ENCODE measurements at regions not wholly inside any gene's neighbourhood (a gene's known extent, or its start where the extent isn't known, plus 50 kb on each side); places are given as distances from the start of the nearest gene placed in this dataset.

GRCh38 chr7:84638339-84638697 lies 443.7 kb upstream of the SEMA3A start:
- no peak for TF ChIP-seq CTCF (conservative IDR thresholded peaks at IDR 0.05)
- Mint-ChIP-seq H3K4me3 (no peak overlapping the region), H3K27me3 (ENCODE audit: low read depth) (no peaks in the 10 kb centered on the region), H3K4me1 (peaks cover 4% of the 10 kb centered on the region), H3K9me3 (peaks cover 8% of the 10 kb centered on the region), H3K36me3 (ENCODE audit: low read depth) (peaks cover 2% of the 10 kb centered on the region), H3K27ac (ENCODE audit: unreplicated experiment) (no peak overlapping the region)
- DNase-seq (ENCODE audit: low read depth, low spot score): no peak

GRCh38 chr7:84637568-84638338 lies 443.2 kb upstream of the SEMA3A start:
- H3K27ac Mint-ChIP-seq (ENCODE audit: unreplicated experiment): peak overlapping the region; percentile 71
- H3K36me3 Mint-ChIP-seq (ENCODE audit: low read depth): peaks cover 8% of the 10 kb centered on the region
- H3K9me3 Mint-ChIP-seq: peaks cover 13% of the 10 kb centered on the region
- DNase-seq (ENCODE audit: low read depth, low spot score): no peak
- no peaks in the 10 kb centered on the region for H3K27me3 Mint-ChIP-seq (ENCODE audit: low read depth)
- H3K4me3 Mint-ChIP-seq: no peak overlapping the region
- TF ChIP-seq CTCF (conservative IDR thresholded peaks at IDR 0.05): no peak
- peaks cover 4% of the 10 kb centered on the region for H3K4me1 Mint-ChIP-seq

GRCh38 chr7:84631913-84632312 lies 437.3 kb upstream of the SEMA3A start:
- H3K4me1 Mint-ChIP-seq: no peaks in the 10 kb centered on the region
- H3K27me3 Mint-ChIP-seq (ENCODE audit: low read depth): no peaks in the 10 kb centered on the region
- TF ChIP-seq CTCF (conservative IDR thresholded peaks at IDR 0.05): no peak
- no peak for DNase-seq (ENCODE audit: low read depth, low spot score)
- peaks cover 17% of the 10 kb centered on the region for H3K9me3 Mint-ChIP-seq
- H3K27ac Mint-ChIP-seq (ENCODE audit: unreplicated experiment): no peak overlapping the region
- H3K4me3 Mint-ChIP-seq: no peak overlapping the region
- H3K36me3 Mint-ChIP-seq (ENCODE audit: low read depth): peaks cover 13% of the 10 kb centered on the region

GRCh38 chr7:84629640-84630318 lies 435.2 kb upstream of the SEMA3A start:
- Mint-ChIP-seq H3K27me3 (ENCODE audit: low read depth) (no peaks in the 10 kb centered on the region), H3K4me3 (no peak overlapping the region), H3K36me3 (ENCODE audit: low read depth) (peaks cover 13% of the 10 kb centered on the region), H3K4me1 (no peaks in the 10 kb centered on the region), H3K27ac (ENCODE audit: unreplicated experiment) (no peak overlapping the region), H3K9me3 (peaks cover 12% of the 10 kb centered on the region)
- DNase-seq (ENCODE audit: low read depth, low spot score): no peak
- no peak for TF ChIP-seq CTCF (conservative IDR thresholded peaks at IDR 0.05)

GRCh38 chr7:84629216-84629615 lies 434.6 kb upstream of the SEMA3A start:
- TF ChIP-seq CTCF (conservative IDR thresholded peaks at IDR 0.05): no peak
- H3K27ac Mint-ChIP-seq (ENCODE audit: unreplicated experiment): no peak overlapping the region
- peaks cover 12% of the 10 kb centered on the region for H3K9me3 Mint-ChIP-seq
- H3K4me1 Mint-ChIP-seq: no peaks in the 10 kb centered on the region
- peaks cover 13% of the 10 kb centered on the region for H3K36me3 Mint-ChIP-seq (ENCODE audit: low read depth)
- DNase-seq (ENCODE audit: low read depth, low spot score): no peak
- no peaks in the 10 kb centered on the region for H3K27me3 Mint-ChIP-seq (ENCODE audit: low read depth)
- no peak overlapping the region for H3K4me3 Mint-ChIP-seq
